Suprapubic skin (tissue), 3 donors: ENCODE measurements at regions not wholly inside any gene's neighbourhood (a gene's known extent, or its start where the extent isn't known, plus 50 kb on each side); places are given as distances from the start of the nearest gene placed in this dataset.

Experiments
- EP300 ChIP-seq: sonication (generic); formaldehyde crosslinking; IDR thresholded peaks from one replicate; pipeline ENCODE4 v1.6.1; 2017; ENCODE audit warnings: antibody characterized with exemption
- TF ChIP-seq, protein P1 (sequence below), 2 donors: fragments of 200-600 bp in 1 of 2; fragments of 450-650 bp in 1 of 2; sonication (generic) in 1 of 2; IDR thresholded peaks; one replicate each; pipeline ENCODE4 v1.5.1; 2016 to 2019; ENCODE audit warnings: antibody characterized with exemption in 2 of 2, mild to moderate bottlenecking in 1 of 2, moderate library complexity in 1 of 2

DNA sequence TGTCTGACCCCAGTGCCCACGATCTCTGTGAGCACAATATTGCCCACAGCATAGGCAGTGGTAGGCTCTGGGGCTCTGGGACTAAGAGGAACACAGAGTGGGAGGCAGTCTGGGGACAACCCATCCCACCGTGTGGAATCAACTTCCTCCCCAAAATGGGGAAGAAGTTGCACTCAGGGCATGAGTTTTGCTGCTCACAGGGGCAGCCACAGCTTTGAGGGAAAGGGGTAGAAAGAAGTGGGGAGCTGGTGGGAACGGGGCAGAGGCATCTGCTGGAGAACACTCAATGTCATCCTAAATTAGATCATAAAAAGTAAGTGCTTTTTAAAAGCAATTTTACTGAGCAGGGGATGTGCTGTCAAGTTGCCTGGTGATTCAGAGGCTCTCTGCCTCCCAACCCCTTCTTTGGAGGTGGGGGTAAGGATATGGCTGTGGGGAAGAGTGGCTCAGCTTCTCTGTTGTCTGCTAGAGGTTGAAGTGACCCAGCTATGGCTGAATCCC is 233.8 kb upstream of the NCAM1 start:
- TF ChIP-seq, protein P1, sequence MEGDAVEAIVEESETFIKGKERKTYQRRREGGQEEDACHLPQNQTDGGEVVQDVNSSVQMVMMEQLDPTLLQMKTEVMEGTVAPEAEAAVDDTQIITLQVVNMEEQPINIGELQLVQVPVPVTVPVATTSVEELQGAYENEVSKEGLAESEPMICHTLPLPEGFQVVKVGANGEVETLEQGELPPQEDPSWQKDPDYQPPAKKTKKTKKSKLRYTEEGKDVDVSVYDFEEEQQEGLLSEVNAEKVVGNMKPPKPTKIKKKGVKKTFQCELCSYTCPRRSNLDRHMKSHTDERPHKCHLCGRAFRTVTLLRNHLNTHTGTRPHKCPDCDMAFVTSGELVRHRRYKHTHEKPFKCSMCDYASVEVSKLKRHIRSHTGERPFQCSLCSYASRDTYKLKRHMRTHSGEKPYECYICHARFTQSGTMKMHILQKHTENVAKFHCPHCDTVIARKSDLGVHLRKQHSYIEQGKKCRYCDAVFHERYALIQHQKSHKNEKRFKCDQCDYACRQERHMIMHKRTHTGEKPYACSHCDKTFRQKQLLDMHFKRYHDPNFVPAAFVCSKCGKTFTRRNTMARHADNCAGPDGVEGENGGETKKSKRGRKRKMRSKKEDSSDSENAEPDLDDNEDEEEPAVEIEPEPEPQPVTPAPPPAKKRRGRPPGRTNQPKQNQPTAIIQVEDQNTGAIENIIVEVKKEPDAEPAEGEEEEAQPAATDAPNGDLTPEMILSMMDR (IDR thresholded peaks at IDR 0.05) = no peak
- no peak for TF ChIP-seq EP300
